ENCODE measurements at regions not wholly inside any gene's neighbourhood (a gene's known extent, or its start where the extent isn't known, plus 50 kb on each side); places are given as distances from the start of the nearest gene placed in this dataset.
"Not testable (repeated sequence)": the region's sequence is repeated elsewhere in the genome, so short reads cannot be mapped to it uniquely, and the experiment has no call there.

DNA sequence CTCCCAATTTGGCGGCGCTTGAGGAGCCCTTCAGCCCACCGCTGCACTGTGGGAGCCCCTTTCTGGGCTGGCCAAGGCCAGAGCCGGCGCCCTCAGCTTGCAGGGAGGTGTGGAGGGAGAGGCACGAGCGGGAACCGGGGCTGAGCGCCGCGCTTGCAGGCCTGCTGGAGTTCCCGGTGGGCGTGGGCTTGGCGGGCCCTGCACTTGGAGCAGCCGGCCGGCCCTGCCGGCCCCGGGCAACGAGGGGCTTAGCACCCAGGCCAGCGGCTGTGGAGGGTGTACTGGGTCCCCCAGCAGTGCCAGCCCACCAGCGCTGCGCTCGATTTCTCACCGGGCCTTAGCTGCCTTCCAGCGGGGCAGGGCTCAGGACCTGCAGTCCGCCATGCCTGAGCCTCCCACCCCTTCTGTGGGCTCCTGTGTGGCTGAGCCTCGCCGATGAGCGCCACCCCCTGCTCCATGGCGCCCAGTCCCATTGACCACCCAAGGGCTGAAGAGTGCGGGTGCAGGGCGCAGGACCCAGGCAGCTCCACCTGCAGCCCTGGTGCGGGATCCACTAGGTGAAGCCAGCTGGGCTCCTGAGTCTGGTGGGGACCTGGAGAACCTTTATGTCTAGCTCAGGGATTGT lies 815.4 kb upstream of the B3GALT2 start:
- not testable (repeated sequence) for DNase-seq (ENCODE audit: low spot score)

DNA sequence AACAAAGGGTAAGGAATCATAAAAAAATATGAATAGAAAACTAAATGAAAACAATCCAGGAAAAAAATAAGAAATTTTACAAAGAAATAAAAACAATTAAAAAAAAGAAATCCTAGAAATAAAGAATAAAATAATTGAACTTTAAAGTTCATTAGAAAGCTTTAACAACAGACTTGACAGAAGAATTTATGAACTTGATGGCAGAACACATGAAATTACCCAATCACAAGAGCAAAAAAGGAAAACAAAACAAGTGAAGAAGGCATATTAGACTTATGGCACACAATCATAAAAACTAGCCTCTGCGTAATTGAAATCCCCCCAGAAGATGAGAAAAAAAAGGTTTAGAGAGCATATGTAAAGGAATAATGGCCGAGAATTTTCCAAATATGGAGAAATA lies 802.5 kb upstream of the B3GALT2 start:
- DNase-seq (ENCODE audit: low spot score) = no peak

DNA sequence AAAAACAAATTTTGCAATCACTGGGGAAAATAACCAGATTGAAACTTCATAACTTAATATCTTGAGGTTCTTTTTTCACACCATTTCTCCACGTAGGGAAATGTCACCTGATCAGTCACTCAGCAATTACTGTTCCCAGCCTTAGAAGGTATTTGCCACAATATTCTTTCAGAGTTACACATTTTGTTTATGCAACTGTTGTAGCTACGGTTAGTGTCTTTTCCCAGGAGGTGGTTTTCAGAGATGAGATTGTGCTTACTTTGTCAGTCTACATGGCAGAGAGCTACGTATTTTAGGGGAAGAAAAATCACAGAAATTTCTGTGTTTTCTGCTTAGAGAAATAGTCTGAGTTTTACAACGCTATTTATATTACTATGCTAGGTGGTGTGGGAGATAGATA lies 792.8 kb upstream of the B3GALT2 start:
- DNase-seq (ENCODE audit: low spot score) = no peak

DNA sequence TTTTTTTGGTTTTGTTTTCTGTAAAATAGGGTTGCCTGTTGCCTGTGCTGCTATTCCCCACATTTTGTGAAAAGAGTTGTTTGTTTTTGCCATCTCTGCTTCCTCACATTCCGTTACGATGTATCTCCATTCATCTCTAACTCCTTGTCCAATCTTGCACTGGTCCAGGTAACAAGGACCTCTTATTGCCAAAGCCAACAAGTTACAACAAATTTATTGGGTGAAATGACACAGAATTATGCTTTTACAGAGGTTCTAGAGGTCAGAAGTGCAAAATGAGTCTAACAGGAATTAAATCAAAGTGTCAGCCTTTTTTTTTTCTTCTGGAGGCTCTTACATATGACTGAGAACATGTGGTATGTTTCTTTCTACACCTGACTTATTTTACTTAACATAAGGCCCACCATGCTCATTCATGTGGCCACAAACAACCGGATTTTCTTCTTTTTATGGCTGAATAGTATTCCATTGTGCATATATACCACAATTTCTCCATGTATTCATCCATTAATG lies 787.9 kb upstream of the B3GALT2 start:
- no peak for DNase-seq (ENCODE audit: low spot score)

- DNase-seq (ENCODE audit: low spot score) = no peak
Measured at GRCh38 chr1:193973428-193973827, 787.0 kb upstream of the B3GALT2 start.

- DNase-seq (ENCODE audit: low spot score) = no peak
Measured at GRCh38 chr1:193971595-193971994, 785.2 kb upstream of the B3GALT2 start.

- DNase-seq (ENCODE audit: low spot score) = no peak
Measured at GRCh38 chr1:193960499-193960898, 774.1 kb upstream of the B3GALT2 start.

- DNase-seq (ENCODE audit: low spot score) = no peak
Measured at GRCh38 chr1:193960040-193960439, 773.6 kb upstream of the B3GALT2 start.

DNA sequence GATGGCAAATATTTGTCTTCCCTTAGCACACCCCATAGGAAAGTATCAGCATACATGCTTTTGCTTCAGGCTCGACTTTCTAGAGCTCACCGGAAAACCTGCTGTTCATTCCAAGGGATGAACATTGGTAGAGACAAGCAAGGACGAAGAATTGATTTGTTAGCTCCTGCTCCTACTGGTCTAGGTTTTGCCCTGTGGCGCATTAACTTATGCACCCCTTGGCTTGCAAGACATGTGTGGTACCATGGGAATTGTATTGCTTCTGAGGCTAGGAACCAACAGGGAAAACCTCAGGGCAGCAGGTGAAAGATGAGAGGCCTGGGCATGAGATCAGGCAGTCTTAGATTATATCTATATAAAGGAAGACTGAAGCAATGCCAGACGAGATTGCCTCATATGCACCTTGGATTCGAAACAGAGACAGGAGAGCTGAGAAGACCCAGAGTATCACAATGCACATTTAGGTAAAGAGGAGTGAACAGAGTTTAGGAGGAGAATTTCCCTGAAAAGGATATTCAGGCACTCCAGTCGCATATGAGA lies 771.2 kb upstream of the B3GALT2 start:
- DNase-seq (ENCODE audit: low spot score) = no peak

DNA sequence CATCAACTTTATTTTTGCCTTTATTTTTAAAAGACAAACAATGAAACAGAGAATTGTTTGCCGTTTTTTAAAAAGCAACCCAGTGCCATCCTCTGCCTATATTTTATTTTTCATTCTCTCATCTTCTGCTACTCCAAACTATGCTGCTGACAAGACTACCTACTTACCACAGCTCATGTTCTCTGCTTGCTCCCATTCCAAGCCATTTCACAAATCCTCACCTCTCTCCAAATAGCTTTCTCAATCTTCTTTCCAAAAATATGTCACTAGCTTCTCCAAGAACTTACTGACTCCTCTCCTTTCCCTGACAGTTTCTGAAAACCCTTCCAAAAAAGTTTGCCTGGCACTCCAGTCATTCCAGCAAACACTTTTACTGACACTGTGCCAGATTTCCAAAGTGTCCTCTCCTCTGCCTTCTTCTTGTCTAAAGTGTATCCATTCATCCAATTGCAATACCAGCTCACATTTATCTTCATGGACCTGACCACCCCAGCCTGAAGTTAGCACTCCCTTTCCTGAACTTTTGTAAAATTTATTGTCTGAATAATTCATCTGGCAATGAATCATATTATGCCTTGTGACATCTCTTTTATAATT lies 766.5 kb upstream of the B3GALT2 start:
- DNase-seq (ENCODE audit: low spot score) = no peak

GRCh38 chr1:193951984-193952383 lies 765.6 kb upstream of the B3GALT2 start:
- DNase-seq (ENCODE audit: low spot score) = no peak

DNA sequence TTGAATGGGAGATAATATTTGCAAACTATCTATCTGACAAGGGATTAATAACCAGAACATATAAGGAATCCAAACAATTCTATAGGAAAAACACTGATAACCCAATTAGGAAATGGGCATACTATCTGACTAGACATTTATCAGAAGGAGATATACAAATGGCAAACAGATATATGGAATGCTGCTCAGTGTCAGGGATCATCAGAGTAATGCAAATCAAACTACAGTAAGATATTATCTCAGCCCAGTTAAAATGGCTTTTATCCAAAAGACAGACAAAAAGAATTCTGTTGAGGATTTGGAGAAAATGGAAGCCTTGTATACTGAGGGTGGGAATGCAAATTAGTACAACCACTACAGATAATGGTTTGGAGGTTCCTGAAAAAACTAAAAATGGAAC lies 758.0 kb upstream of the B3GALT2 start:
- DNase-seq (ENCODE audit: low spot score) = no peak

GRCh38 chr1:193940176-193940575 lies 753.8 kb upstream of the B3GALT2 start:
- DNase-seq (ENCODE audit: low spot score) = no peak

GRCh38 chr1:193939585-193939984 lies 753.2 kb upstream of the B3GALT2 start:
- no peak for DNase-seq (ENCODE audit: low spot score)

- DNase-seq (ENCODE audit: low spot score) = no peak
Measured at GRCh38 chr1:193937308-193937707, 750.9 kb upstream of the B3GALT2 start.

DNA sequence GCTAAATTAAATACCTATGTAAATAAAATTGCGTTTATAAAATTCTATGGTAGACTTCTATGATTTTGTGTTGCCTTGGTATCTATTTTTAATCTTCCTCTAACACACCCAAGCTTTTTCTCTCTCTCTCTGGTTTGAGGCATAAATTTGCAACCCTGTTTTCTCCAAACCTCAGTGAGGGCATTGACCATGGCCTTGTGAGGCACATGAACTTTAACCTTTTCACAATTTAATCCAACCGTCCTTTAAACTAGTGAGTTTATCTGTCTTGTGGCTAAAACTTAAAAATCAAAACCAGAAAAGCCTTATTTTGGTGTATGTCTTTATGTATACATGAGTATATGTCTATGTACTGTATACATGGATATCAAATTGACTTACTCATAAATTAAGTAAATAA lies 746.6 kb upstream of the B3GALT2 start:
- DNase-seq (ENCODE audit: low spot score) = no peak

GRCh38 chr1:193931356-193931755 lies 744.9 kb upstream of the B3GALT2 start:
- DNase-seq (ENCODE audit: low spot score) = no peak

DNA sequence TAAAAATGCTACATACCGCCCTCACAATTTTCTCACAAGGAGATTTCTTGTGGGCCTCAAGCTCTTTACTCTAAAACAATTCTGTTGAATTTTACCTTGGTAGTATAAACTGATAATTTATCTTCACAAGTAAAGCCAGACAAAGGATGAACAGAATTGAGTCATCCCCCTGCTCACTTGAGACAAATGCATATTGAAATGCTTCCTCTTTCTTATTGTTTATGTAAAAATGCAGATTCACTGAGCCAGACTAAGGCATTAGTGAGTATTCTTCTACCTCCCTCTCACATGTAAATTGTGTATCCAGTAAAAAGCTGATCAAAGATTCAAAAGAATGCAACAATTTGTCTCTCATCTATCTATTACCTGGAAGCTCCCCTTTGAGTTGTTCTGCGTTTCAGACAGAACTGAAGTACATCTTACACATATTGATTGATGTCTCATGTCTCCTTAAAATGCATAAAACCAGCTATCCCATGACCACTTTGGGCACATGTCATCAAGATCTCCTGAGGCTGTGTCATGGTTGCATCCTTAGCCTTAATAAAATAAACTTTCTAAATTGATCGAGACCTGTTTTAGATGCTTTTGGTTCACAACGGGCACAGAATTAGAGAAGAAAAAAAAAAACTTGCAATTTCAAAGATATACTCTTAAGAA lies 743.1 kb upstream of the B3GALT2 start:
- no peak for DNase-seq (ENCODE audit: low spot score)

DNA sequence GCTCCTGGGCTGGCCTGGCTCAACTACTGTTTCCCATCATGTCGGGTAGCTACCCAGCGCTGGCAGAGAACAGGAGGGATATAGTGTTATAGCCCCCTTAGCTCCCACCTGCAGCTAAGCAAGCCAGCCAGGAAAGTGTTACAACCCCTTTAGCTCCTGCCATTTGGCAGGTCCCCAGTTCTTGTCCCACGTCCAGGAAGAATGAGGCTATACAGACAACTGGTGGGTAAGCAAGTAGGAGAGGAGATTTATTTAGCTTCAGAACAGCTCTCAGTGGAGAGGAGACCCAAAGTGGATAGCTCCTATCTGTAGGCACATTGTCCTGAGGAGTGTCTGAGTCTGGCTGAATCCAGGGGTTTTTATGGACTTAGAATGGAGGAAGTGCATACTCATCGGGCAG lies 741.1 kb upstream of the B3GALT2 start:
- DNase-seq (ENCODE audit: low spot score) = no peak

DNA sequence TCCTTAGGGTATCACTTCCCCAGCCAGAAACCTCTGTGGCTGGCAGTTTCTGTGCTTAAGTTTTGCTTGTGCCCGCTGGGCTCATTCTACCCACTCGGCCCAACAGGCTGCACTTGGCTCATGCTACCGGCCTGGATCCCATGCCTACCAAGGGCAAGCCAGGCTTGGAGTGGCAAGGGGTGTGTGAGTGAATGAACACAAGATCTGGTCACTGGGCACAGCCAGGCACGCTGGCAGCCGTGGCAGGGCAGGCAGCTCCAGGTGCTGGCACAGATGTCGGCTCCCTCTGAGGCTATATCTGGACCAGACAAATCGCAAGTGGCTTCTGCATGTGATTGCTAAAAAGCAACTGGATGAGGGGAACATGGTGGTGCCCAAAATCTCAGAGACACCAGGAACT lies 740.5 kb upstream of the B3GALT2 start:
- DNase-seq (ENCODE audit: low spot score) = no peak

GRCh38 chr1:193919827-193920226 lies 733.4 kb upstream of the B3GALT2 start:
- DNase-seq (ENCODE audit: low spot score) = no peak

GRCh38 chr1:193916452-193916851 lies 730.0 kb upstream of the B3GALT2 start:
- DNase-seq (ENCODE audit: low spot score) = no peak

GRCh38 chr1:193914871-193915270 lies 728.5 kb upstream of the B3GALT2 start:
- no peak for DNase-seq (ENCODE audit: low spot score)
